Suprapubic skin (tissue), 4 donors: ENCODE measurements at regions not wholly inside any gene's neighbourhood (a gene's known extent, or its start where the extent isn't known, plus 50 kb on each side); places are given as distances from the start of the nearest gene placed in this dataset.

Experiments used
- DNase-seq, 2 donors: peaks; one replicate each; pipeline ENCODE4 v3.0.0-alpha.2; 2019; ENCODE audit warnings: low spot score in 2 of 2
- H3K27ac ChIP-seq: fragments of 200-600 bp; sonication (generic); one replicate; pipeline ENCODE4 v1.5.1; 2019
- H3K27me3 ChIP-seq: fragments of 200-600 bp; sonication (generic); one replicate; pipeline ENCODE4 v1.5.1; 2019
- H3K36me3 ChIP-seq: fragments of 200-600 bp; sonication (generic); one replicate; pipeline ENCODE4 v1.5.1; 2019
- H3K4me1 ChIP-seq: fragments of 200-600 bp; sonication (generic); one replicate; pipeline ENCODE4 v1.5.1; 2019
- H3K4me3 ChIP-seq: fragments of 200-600 bp; sonication (generic); one replicate; pipeline ENCODE4 v1.5.1; 2019; ENCODE audit warnings: mild to moderate bottlenecking
- H3K9me3 ChIP-seq: fragments of 200-600 bp; sonication (generic); one replicate; pipeline ENCODE4 v1.5.1; 2019
- CTCF ChIP-seq, 2 donors: fragments of 200-600 bp in 1 of 2; fragments of 450-650 bp in 1 of 2; sonication (generic) in 1 of 2; IDR thresholded peaks; one replicate each; pipeline ENCODE4 v1.5.1; 2016 to 2019; ENCODE audit warnings: antibody characterized with exemption in 2 of 2, mild to moderate bottlenecking in 1 of 2, moderate library complexity in 1 of 2
- EP300 ChIP-seq: sonication (generic); formaldehyde crosslinking; IDR thresholded peaks from one replicate; pipeline ENCODE4 v1.6.1; 2017; ENCODE audit warnings: antibody characterized with exemption
- POLR2A ChIP-seq, 2 donors: fragments of 450-650 bp; IDR thresholded peaks; one replicate each; pipeline ENCODE4 v1.6.1; 2017; ENCODE audit warnings: antibody characterized with exemption in 2 of 2, mild to moderate bottlenecking in 2 of 2, moderate library complexity in 2 of 2
- POLR2AphosphoS5 ChIP-seq, 3 donors: sonication (generic); formaldehyde crosslinking; IDR thresholded peaks; one replicate each; pipeline ENCODE4 v1.6.1; 2017; ENCODE audit warnings: antibody characterized with exemption in 3 of 3
- WGBS: methylation state at CpG from one replicate; pipeline ENCODE4 v1.1.5; 2018; 5-methylcytosine and 5-hydroxymethylcytosine counted together

DNA sequence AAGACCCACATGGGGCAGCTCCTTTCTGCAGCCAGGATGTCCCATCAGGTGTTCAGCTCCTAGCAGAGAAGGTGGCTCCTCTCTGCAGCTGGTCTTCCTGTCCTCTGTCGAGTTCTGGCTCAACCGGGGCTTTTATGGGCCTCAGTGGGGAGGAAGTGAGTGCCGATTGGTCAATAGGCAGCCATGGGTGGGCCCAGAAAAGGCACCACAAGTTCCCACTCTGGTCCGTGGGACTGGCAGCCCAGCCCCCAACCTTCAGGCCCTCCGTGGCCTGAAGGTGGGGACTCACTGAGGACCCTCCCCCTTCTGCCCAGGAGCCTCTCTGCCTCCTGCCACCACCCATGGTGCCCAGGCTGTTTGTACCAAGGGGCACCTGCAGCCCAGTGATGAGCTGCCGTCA is 161.7 kb upstream of the DUSP10 start:
- Histone ChIP-seq H3K27me3 (no peaks in the 10 kb centered on the region), H3K4me3 (no peak overlapping the region), H3K9me3 (no peaks in the 10 kb centered on the region), H3K4me1 (no peaks in the 10 kb centered on the region), H3K36me3 (no peaks in the 10 kb centered on the region), H3K27ac (no peak overlapping the region)
- no peak for DNase-seq
- WGBS, result 86% methylated on average over 1 of the region's 6 CpGs
- TF ChIP-seq CTCF (IDR thresholded peaks at IDR 0.05), result no peak
- no peak for TF ChIP-seq EP300
- TF ChIP-seq POLR2AphosphoS5 (IDR thresholded peaks at IDR 0.05), result no peak
- TF ChIP-seq POLR2A (IDR thresholded peaks at IDR 0.05), result no peak

- TF ChIP-seq POLR2AphosphoS5 (IDR thresholded peaks at IDR 0.05) (no peak), CTCF (IDR thresholded peaks at IDR 0.05) (no peak), EP300 (no peak), POLR2A (IDR thresholded peaks at IDR 0.05) (no peak)
- H3K4me3 ChIP-seq, result no peak overlapping the region
- WGBS, result 80% methylated on average over 5 of the region's 7 CpGs
Observed at GRCh38 chr1:221902961-221903360, 161.1 kb upstream of the DUSP10 start.

DNA sequence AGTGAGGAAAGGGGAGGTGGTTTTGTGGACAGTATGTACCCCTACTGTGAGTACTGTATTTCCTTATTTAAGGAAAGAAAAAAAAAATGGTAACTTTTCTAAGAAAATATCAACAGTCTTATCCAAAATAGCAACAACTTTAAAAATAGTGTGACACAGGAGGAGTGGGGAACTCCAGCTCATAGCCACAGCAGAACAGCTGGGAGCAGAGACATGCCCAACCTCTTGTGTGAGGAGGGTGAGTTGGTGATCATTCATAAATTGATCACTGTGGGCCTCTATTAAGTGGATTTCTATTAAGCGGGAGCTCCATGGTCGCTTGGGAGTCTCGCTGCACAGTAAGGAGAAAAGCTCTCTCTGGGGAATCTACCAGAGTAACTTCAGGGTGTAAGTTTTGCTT is 158.8 kb upstream of the DUSP10 start:
- 98% methylated on average over 3 of the region's 3 CpGs for WGBS
- Histone ChIP-seq H3K27ac (no peak overlapping the region), H3K4me3 (no peak overlapping the region), H3K27me3 (no peaks in the 10 kb centered on the region), H3K36me3 (no peaks in the 10 kb centered on the region), H3K9me3 (no peaks in the 10 kb centered on the region), H3K4me1 (no peaks in the 10 kb centered on the region)
- no peak for DNase-seq
- TF ChIP-seq POLR2A (IDR thresholded peaks at IDR 0.05), result no peak
- no peak for TF ChIP-seq EP300
- TF ChIP-seq POLR2AphosphoS5 (IDR thresholded peaks at IDR 0.05), result no peak
- no peak for TF ChIP-seq CTCF (IDR thresholded peaks at IDR 0.05)

More at GRCh38 chr1:221902961-221903360, 161.1 kb upstream of the DUSP10 start:
- Histone ChIP-seq H3K27me3 (no peaks in the 10 kb centered on the region), H3K27ac (no peak overlapping the region), H3K36me3 (no peaks in the 10 kb centered on the region), H3K9me3 (no peaks in the 10 kb centered on the region), H3K4me1 (no peaks in the 10 kb centered on the region)
- no peak for DNase-seq

- no peak overlapping the region for H3K4me3 ChIP-seq
- H3K27me3 ChIP-seq, result no peaks in the 10 kb centered on the region
- H3K27ac ChIP-seq, result no peak overlapping the region
- H3K9me3 ChIP-seq, result no peaks in the 10 kb centered on the region
- no peak for DNase-seq
- peaks cover 4% of the 10 kb centered on the region for H3K4me1 ChIP-seq
- TF ChIP-seq CTCF (IDR thresholded peaks at IDR 0.05) (no peak), POLR2AphosphoS5 (IDR thresholded peaks at IDR 0.05) (peak in 1 of 3 donors; percentile 28)
- WGBS, result 26% methylated on average over 3 of the region's 3 CpGs
- H3K36me3 ChIP-seq, result no peaks in the 10 kb centered on the region
Observed at GRCh38 chr1:221897321-221897721, 155.4 kb upstream of the DUSP10 start.

GRCh38 chr1:221892301-221892830 is 150.5 kb upstream of the DUSP10 start:
- H3K9me3 ChIP-seq, result no peaks in the 10 kb centered on the region
- no peaks in the 10 kb centered on the region for H3K36me3 ChIP-seq
- no peak overlapping the region for H3K4me3 ChIP-seq
- no peak for TF ChIP-seq CTCF (IDR thresholded peaks at IDR 0.05)
- TF ChIP-seq POLR2AphosphoS5 (IDR thresholded peaks at IDR 0.05), result no peak
- no peak for TF ChIP-seq EP300
- TF ChIP-seq POLR2A (IDR thresholded peaks at IDR 0.05), result no peak
- H3K27ac ChIP-seq, result peak overlapping the region; percentile 39
- H3K4me1 ChIP-seq, result peaks cover 9% of the 10 kb centered on the region
- DNase-seq, result no peak
- WGBS, result 83% methylated on average over 1 of the region's 1 CpG
- no peaks in the 10 kb centered on the region for H3K27me3 ChIP-seq
